22Rv1 (cell line): ENCODE measurements at regions not wholly inside any gene's neighbourhood (a gene's known extent, or its start where the extent isn't known, plus 50 kb on each side); places are given as distances from the start of the nearest gene placed in this dataset.

Experiments
- ZFX ChIP-seq: fragments of 450-650 bp; IDR thresholded peaks from 2 replicates; pipeline ENCODE4 v1.6.1; 2017; ENCODE audit warnings: antibody characterized with exemption, borderline replicate concordance
- TF ChIP-seq, protein P1 (sequence below): fragments of 450-650 bp; IDR thresholded peaks from 2 replicates; pipeline ENCODE4 v1.5.1; 2017; ENCODE audit warnings: mild to moderate bottlenecking

DNA sequence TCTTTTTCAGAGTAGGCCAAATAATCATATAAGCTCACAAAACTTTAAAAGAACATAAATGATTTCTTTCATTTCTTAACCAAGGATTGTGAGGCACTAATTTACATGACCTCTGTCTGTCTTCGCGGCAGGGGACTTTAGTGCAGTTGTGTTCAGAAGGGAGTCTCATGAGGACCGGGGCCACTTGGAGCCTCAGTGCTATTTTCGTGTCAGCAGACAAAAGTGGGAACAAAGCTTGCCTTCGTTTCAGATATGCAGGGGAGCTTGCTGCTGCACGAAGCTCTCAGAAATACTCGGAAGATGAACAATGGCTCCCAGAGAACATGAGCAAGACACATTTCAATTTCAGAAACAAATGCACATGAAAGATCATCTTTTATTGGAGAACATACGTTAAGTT lies 497.0 kb downstream of the CDH26 start:
- TF ChIP-seq, protein P1, sequence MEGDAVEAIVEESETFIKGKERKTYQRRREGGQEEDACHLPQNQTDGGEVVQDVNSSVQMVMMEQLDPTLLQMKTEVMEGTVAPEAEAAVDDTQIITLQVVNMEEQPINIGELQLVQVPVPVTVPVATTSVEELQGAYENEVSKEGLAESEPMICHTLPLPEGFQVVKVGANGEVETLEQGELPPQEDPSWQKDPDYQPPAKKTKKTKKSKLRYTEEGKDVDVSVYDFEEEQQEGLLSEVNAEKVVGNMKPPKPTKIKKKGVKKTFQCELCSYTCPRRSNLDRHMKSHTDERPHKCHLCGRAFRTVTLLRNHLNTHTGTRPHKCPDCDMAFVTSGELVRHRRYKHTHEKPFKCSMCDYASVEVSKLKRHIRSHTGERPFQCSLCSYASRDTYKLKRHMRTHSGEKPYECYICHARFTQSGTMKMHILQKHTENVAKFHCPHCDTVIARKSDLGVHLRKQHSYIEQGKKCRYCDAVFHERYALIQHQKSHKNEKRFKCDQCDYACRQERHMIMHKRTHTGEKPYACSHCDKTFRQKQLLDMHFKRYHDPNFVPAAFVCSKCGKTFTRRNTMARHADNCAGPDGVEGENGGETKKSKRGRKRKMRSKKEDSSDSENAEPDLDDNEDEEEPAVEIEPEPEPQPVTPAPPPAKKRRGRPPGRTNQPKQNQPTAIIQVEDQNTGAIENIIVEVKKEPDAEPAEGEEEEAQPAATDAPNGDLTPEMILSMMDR = no peak
- no peak for TF ChIP-seq ZFX
